H9 (cell line): ENCODE measurements at regions not wholly inside any gene's neighbourhood (a gene's known extent, or its start where the extent isn't known, plus 50 kb on each side); places are given as distances from the start of the nearest gene placed in this dataset.

Experiments
- DNase-seq: peaks from one replicate; pipeline ENCODE4 v3.0.0-alpha.2; 2017
- H2AFZ ChIP-seq: one replicate; pipeline ENCODE4 v1.6.1; 2013; ENCODE audit warnings: mild to moderate bottlenecking, low read length, control low read depth, moderate library complexity
- H2AK5ac ChIP-seq: 2 replicates; pipeline ENCODE4 v1.6.1; 2013; ENCODE audit warnings: low read length, control low read depth, mixed read lengths; ENCODE audit not compliant: insufficient read length
- H2BK120ac ChIP-seq: one replicate; pipeline ENCODE4 v1.6.1; 2013; ENCODE audit warnings: low read depth, mild to moderate bottlenecking, low read length, control low read depth, inconsistent platforms; ENCODE audit not compliant: poor library complexity, severe bottlenecking
- H2BK12ac ChIP-seq: 2 replicates; pipeline ENCODE4 v1.6.1; 2013; ENCODE audit warnings: low read length, control low read depth, mixed read lengths, low read depth; ENCODE audit not compliant: insufficient read length
- H2BK15ac ChIP-seq: 2 replicates; pipeline ENCODE4 v1.6.1; 2013; ENCODE audit warnings: low read depth, low read length, control low read depth
- H2BK20ac ChIP-seq: one replicate; pipeline ENCODE4 v1.6.1; 2013; ENCODE audit warnings: low read depth, mild to moderate bottlenecking, low read length, control low read depth, inconsistent platforms; ENCODE audit not compliant: poor library complexity, severe bottlenecking
- H2BK5ac ChIP-seq: 2 replicates; pipeline ENCODE4 v1.6.1; 2013; ENCODE audit warnings: low read length, control low read depth, mixed read lengths; ENCODE audit not compliant: insufficient read length
- H3K14ac ChIP-seq: 2 replicates; pipeline ENCODE4 v1.6.1; 2013; ENCODE audit warnings: low read length, control low read depth; ENCODE audit not compliant: insufficient read depth
- H3K18ac ChIP-seq: 2 replicates; pipeline ENCODE4 v1.6.1; 2013; ENCODE audit warnings: low read depth, mild to moderate bottlenecking, mixed read lengths, low read length, control low read depth; ENCODE audit not compliant: insufficient read length
- H3K23ac ChIP-seq: 2 replicates; pipeline ENCODE4 v1.6.1; 2013; ENCODE audit warnings: low read length, control low read depth, mixed read lengths, low read depth; ENCODE audit not compliant: insufficient read length
- H3K23me2 ChIP-seq: 2 replicates; pipeline ENCODE4 v1.6.1; 2013; ENCODE audit warnings: low read depth, mild to moderate bottlenecking, mixed read lengths, low read length, control low read depth; ENCODE audit not compliant: insufficient read length, poor library complexity, severe bottlenecking
- H3K27ac ChIP-seq: 2 replicates; pipeline ENCODE4 v1.5.1; 2013; ENCODE audit warnings: low read length, control low read depth, mixed read lengths, low read depth; ENCODE audit not compliant: insufficient read length
- H3K27me3 ChIP-seq: 2 replicates; pipeline ENCODE4 v1.6.1; 2013; ENCODE audit warnings: low read length, control low read depth, inconsistent platforms; ENCODE audit not compliant: insufficient read depth
- H3K4ac ChIP-seq: 2 replicates; pipeline ENCODE4 v1.6.1; 2013; ENCODE audit warnings: low read depth, mild to moderate bottlenecking, control low read depth, inconsistent platforms, low read length, moderate library complexity
- H3K4me1 ChIP-seq: 2 replicates; pipeline ENCODE4 v1.6.1; 2013; ENCODE audit warnings: low read length, control low read depth, inconsistent platforms; ENCODE audit not compliant: insufficient read depth
- H3K4me2 ChIP-seq: 2 replicates; pipeline ENCODE4 v1.6.1; 2013; ENCODE audit warnings: low read length, control low read depth, mixed read lengths; ENCODE audit not compliant: insufficient read length, insufficient read depth
- H3K56ac ChIP-seq: 2 replicates; pipeline ENCODE4 v1.6.1; 2013; ENCODE audit warnings: low read depth, mild to moderate bottlenecking, mixed read lengths, low read length, control low read depth; ENCODE audit not compliant: insufficient read length
- H3K79me1 ChIP-seq: 2 replicates; pipeline ENCODE4 v1.6.1; 2013; ENCODE audit warnings: low read depth, mild to moderate bottlenecking, moderate library complexity, low read length, control low read depth, inconsistent platforms; ENCODE audit not compliant: insufficient read depth, poor library complexity, severe bottlenecking
- H3K79me2 ChIP-seq: 2 replicates; pipeline ENCODE4 v1.6.1; 2013; ENCODE audit warnings: low read length, control low read depth, inconsistent platforms; ENCODE audit not compliant: insufficient read depth
- H3K9ac ChIP-seq: 2 replicates; pipeline ENCODE4 v1.6.1; 2013; ENCODE audit warnings: low read length, control low read depth, mixed read lengths; ENCODE audit not compliant: insufficient read length; ENCODE audit errors: extremely low read depth
- H3K9me3 ChIP-seq: one replicate; pipeline ENCODE4 v1.6.1; 2013; ENCODE audit warnings: low read depth, low read length, inconsistent platforms; ENCODE audit not compliant: control insufficient read depth
- H3T11ph ChIP-seq: one replicate; pipeline ENCODE4 v1.6.1; 2013; ENCODE audit warnings: mild to moderate bottlenecking, low read length, control low read depth, inconsistent platforms
- H4K20me1 ChIP-seq: one replicate; pipeline ENCODE4 v1.6.1; 2013; ENCODE audit not compliant: control insufficient read depth, insufficient read length, insufficient read depth
- H4K5ac ChIP-seq: 2 replicates; pipeline ENCODE4 v1.6.1; 2013; ENCODE audit warnings: low read depth, mild to moderate bottlenecking, mixed read lengths, low read length, control low read depth; ENCODE audit not compliant: insufficient read length
- H4K8ac ChIP-seq: replicated peaks from 2 replicates; pipeline ENCODE4 v1.6.1; 2013; ENCODE audit warnings: low read length, control low read depth, mixed read lengths, low read depth; ENCODE audit not compliant: insufficient read length
- H4K91ac ChIP-seq: 2 replicates; pipeline ENCODE4 v1.6.1; 2013; ENCODE audit warnings: low read depth, mild to moderate bottlenecking, moderate library complexity, mixed read lengths, low read length, control low read depth; ENCODE audit not compliant: insufficient read length
- H3K27ac Mint-ChIP-seq, 3 experiments: 2 replicates in 2 of 3; 3 replicates in 1 of 3; pipeline ENCODE4 v1.8.0; 2020 to 2021; ENCODE audit warnings: mixed read lengths in 3 of 3, mild to moderate bottlenecking in 1 of 3, moderate library complexity in 1 of 3
- H3K27me3 Mint-ChIP-seq: 2 replicates; pipeline ENCODE4 v1.8.0; 2021; ENCODE audit warnings: low read depth, mild to moderate bottlenecking, moderate library complexity, mixed read lengths
- H3K36me3 Mint-ChIP-seq, 3 experiments: 2 replicates in 2 of 3; 3 replicates in 1 of 3; pipeline ENCODE4 v1.8.0; 2020 to 2021; ENCODE audit warnings: low read depth in 3 of 3, mixed read lengths in 3 of 3; ENCODE audit not compliant: insufficient read depth in 1 of 3
- H3K4me1 Mint-ChIP-seq, 2 experiments: 2 replicates each; pipeline ENCODE4 v1.8.0; 2020; ENCODE audit warnings: mixed read lengths in 2 of 2
- H3K4me3 Mint-ChIP-seq, 2 experiments: 2 replicates in 1 of 2; 3 replicates in 1 of 2; pipeline ENCODE4 v1.8.0; 2020 to 2021; ENCODE audit warnings: mild to moderate bottlenecking in 2 of 2, mixed read lengths in 2 of 2, moderate library complexity in 1 of 2
- H3K9me3 Mint-ChIP-seq, 2 experiments: 2 replicates in 1 of 2; 3 replicates in 1 of 2; pipeline ENCODE4 v1.8.0; 2020; ENCODE audit warnings: mild to moderate bottlenecking in 2 of 2, mixed read lengths in 2 of 2, moderate library complexity in 1 of 2
- CTCF ChIP-seq: fragments of 200-600 bp; sonication (generic); conservative IDR thresholded peaks from 3 replicates; pipeline ENCODE4 v1.8.0; 2021; ENCODE audit warnings: antibody characterized with exemption, mild to moderate bottlenecking

GRCh38 chr6:113560908-113561307, 296.2 kb upstream of the MARCKS start:
- peaks cover 35% of the 10 kb centered on the region in 2 experiments for H3K4me1 Mint-ChIP-seq
- Histone ChIP-seq H4K20me1 (no peaks in the 10 kb centered on the region), H3K23ac (no peak overlapping the region), H3K4ac (no peak overlapping the region), H3K79me2 (no peaks in the 10 kb centered on the region), H3K56ac (no peak overlapping the region), H4K91ac (no peak overlapping the region), H4K5ac (no peak overlapping the region), H3K27me3 (no peaks in the 10 kb centered on the region), H3K14ac (no peak overlapping the region), H2BK5ac (no peak overlapping the region), H3K23me2 (no peaks in the 10 kb centered on the region), H3K18ac (no peak overlapping the region), H3K9me3 (no peaks in the 10 kb centered on the region), H3K27ac (no peak overlapping the region), H3K4me2 (no peak overlapping the region), H3T11ph (no peak overlapping the region), H2AK5ac (no peak overlapping the region), H3K79me1 (no peaks in the 10 kb centered on the region), H2AFZ (no peak overlapping the region), H3K4me1 (peaks cover 4% of the 10 kb centered on the region; the same call in 1 of the 2 replicates), H2BK12ac (no peak overlapping the region), H2BK120ac (no peak overlapping the region), H2BK20ac (no peak overlapping the region), H4K8ac (no peak overlapping the region), H2BK15ac (no peak overlapping the region), H3K9ac (no peak overlapping the region)
- no peak for DNase-seq
- H3K9me3 Mint-ChIP-seq = no peaks in the 10 kb centered on the region
- no peak overlapping the region for H3K27ac Mint-ChIP-seq
- no peak overlapping the region for H3K4me3 Mint-ChIP-seq
- no peaks in the 10 kb centered on the region for H3K36me3 Mint-ChIP-seq
- TF ChIP-seq CTCF = no peak
- H3K27me3 Mint-ChIP-seq = peaks cover 11% of the 10 kb centered on the region
